ENCODE measurements at regions not wholly inside any gene's neighbourhood (a gene's known extent, or its start where the extent isn't known, plus 50 kb on each side); places are given as distances from the start of the nearest gene placed in this dataset.

DNA sequence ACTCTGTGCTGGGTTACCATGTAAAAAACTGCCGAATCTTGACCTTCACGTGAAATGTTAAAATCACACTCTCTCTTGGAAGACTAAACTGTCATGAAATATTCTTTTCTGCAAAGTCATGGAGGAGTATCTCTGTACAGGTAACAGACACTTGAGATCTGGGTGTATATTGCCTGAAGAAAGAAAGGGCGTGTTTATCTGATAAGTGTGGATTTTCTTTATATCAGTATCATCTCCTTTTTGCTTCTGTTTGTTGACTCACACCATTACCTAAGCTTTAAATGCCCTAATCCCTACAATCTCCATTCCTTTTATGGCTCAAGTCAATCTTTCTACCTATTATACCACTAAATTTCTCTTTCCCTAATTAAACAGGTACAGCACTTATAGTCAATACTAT lies 673.2 kb upstream of the SOX9 start:
- TF ChIP-seq POLR2A (IDR thresholded peaks at IDR 0.05; ENCODE audit: low read depth, low read length) (no peak), POLR2AphosphoS5 (IDR thresholded peaks at IDR 0.05; ENCODE audit: low read depth, low read length) (no peak)
